Gastroesophageal sphincter (tissue), 3 donors: ENCODE measurements at regions not wholly inside any gene's neighbourhood (a gene's known extent, or its start where the extent isn't known, plus 50 kb on each side); places are given as distances from the start of the nearest gene placed in this dataset.

Experiments used
- CTCF ChIP-seq, 4 experiments: fragments of 200-600 bp in 2 of 4; fragments of 450-650 bp in 2 of 4; sonication (generic) in 1 of 4; IDR thresholded peaks; one replicate each; pipeline ENCODE4 v1.5.1; 2017 to 2019; ENCODE audit warnings: antibody characterized with exemption in 4 of 4, mild to moderate bottlenecking in 2 of 4, moderate library complexity in 2 of 4
- EP300 ChIP-seq: sonication (generic); formaldehyde crosslinking; IDR thresholded peaks from one replicate; pipeline ENCODE4 v1.6.1; 2017; ENCODE audit warnings: antibody characterized with exemption, mild to moderate bottlenecking

DNA sequence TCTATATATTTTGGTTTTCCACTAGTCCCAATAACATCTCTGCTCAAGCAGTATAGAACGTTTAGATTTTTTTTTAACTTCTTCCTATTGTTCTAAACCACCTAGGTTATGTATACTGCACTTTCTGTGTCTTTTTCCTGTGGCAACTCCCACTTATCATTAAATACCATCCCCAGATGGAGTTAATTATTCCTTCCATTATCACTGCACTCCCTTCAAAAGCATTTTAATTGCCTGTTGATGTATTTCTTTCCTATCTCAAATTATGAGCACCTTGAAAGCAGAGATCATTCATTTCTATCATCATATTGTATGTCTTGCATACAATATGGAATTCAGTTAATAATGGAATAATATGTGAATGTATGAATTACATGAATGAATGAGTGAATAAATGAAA, 148.0 kb downstream of the HGF start:
- TF ChIP-seq CTCF (IDR thresholded peaks at IDR 0.05) (no peak), EP300 (no peak)
